Activated CD8-positive, alpha-beta memory T cell treated with anti-CD3 and anti-CD28 coated beads, Interleukin-2, amount 50 U/mL, for 4 hours (primary cell): ENCODE measurements at regions not wholly inside any gene's neighbourhood (a gene's known extent, or its start where the extent isn't known, plus 50 kb on each side); places are given as distances from the start of the nearest gene placed in this dataset.
"Not testable (repeated sequence)": the region's sequence is repeated elsewhere in the genome, so short reads cannot be mapped to it uniquely, and the experiment has no call there.

ENCODE experiments used
- DNase-seq: peaks from one replicate; pipeline ENCODE4 v3.0.0-alpha.2; 2020

DNA sequence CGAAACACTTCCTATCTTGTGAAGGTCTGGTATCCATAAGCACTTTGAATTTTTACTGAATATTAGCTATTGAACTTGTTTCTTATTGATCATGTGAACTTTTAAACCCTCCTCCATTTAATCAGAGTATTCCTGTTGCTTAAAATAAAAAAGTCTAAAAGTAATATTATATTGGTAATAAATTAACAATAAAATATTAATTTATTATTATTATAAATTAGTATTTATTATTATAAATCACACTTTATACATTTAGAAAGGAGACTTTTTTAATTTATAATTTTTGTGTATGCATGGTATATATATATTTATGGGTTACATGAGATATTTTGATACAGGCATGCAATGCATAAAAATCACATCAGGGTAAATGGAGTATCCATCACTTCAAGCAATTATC, 295.4 kb upstream of the NETO1 start:
- no peak for DNase-seq

GRCh38 chr18:73156117-73156516, 288.3 kb upstream of the NETO1 start:
- DNase-seq: no peak

- DNase-seq: no peak
Observed at GRCh38 chr18:73153271-73153670, 285.5 kb upstream of the NETO1 start.

DNA sequence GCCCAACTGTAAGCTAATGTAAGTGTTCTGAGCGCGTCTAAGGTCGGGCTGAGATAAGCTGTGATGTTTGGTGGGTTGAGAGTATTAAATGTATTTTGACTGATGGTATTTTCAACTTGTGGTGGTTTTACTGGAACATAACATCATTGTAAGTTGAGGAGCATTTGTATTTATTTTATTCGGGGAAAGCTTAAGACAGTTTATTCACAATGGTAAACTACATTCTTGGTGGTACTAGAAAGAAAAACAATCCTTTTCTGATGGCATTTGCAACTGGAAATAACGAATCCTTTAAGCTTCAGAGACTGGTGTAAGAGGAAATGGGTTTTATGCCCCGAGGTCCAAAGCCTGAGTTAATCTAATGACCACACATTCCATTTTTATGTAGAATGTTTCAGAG, 283.3 kb upstream of the NETO1 start:
- no peak for DNase-seq

DNA sequence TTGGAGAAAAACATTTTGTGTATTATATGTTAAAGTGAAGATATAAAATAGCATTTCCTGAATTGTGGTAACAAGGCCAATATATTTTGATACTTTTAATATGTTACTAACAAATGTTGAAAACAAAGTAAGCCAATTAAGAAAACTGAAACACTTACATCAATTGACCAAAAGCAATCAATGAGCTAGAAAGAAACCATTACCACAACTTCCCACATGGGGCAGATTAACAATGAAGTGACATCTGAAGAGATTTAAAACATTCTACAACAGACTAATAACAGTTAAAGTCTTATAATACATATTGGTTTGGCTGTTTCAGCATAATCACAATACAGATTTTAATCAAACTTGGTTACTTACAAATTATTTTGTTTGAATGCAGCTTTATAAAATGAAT, 282.4 kb upstream of the NETO1 start:
- no peak for DNase-seq

DNA sequence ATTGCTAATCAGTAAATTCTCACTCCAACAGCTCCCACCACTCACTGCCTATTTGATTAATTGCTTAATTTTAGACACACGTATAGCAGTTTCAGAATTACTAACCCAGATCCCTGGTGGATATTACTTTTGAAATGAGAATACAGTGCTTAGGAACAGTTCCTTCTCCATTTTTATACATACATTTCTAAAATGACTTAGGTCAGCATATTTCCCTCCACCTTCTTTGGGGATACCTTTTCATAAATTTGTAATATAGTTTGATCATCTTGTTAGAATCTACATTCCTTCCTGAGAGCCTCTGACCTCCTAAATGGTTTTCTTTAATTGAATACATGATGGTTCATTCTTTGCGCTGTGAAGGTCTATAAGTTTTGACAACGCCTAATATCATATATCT, 279.8 kb upstream of the NETO1 start:
- no peak for DNase-seq

GRCh38 chr18:73144030-73144429, 276.2 kb upstream of the NETO1 start:
- DNase-seq: no peak

DNA sequence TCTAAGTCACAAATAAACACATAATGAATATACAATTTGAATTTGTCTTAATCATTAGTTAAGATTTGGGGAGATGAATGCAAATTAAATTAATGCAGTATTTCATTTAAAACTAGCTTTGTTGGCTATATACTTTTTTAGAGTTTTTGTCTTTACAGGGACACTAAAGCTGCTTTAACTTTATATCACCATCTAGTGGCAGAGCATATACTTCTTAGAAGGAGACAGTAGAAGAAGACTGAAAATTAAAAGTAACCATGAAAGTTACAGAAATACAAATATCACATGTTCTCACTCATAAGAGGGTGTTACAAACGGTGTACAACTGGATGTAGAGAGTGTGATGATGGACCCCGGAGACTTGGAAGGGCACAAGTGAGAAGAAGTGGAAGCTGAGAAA, 268.3 kb upstream of the NETO1 start:
- DNase-seq: no peak

- no peak for DNase-seq
Observed at GRCh38 chr18:73124175-73124574, 256.4 kb upstream of the NETO1 start.

GRCh38 chr18:73121207-73121606, 253.4 kb upstream of the NETO1 start:
- no peak for DNase-seq

- no peak for DNase-seq
Observed at GRCh38 chr18:73120626-73121025, 252.8 kb upstream of the NETO1 start.

- no peak for DNase-seq
Observed at GRCh38 chr18:73119574-73119973, 251.8 kb upstream of the NETO1 start.

DNA sequence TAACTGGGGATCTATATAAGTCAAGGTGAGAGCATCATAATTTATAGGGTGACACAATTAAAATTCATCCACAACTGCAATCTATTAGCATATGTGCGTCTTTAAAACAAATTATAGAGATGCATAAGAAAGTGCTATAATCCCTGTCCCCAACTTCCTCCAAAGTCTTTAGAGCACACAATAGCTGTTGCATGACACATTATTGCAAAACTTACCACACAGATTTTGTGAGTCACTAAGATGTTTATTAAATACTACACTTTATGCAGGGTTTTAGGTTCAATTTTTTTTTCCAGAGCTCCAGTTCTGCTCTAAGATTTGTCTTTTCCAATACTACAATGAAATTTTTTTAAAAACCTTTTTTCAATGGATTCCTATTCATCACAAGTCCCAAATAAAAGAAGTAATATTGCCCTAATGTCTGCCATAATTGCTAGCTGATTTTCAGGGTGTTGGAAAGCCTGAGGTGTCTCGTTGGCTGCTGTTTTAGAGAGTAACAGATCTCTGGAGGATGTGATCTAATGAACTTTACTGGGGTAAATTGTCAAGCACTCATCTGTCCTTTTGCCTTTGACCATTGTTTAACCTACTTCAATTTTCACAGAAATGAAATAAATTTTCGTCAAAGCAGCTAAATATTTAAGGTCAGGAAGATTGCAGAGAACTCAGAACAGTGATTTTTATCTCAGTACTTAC, 250.5 kb upstream of the NETO1 start:
- no peak for DNase-seq

GRCh38 chr18:73110307-73110706, 242.5 kb upstream of the NETO1 start:
- DNase-seq: no peak

DNA sequence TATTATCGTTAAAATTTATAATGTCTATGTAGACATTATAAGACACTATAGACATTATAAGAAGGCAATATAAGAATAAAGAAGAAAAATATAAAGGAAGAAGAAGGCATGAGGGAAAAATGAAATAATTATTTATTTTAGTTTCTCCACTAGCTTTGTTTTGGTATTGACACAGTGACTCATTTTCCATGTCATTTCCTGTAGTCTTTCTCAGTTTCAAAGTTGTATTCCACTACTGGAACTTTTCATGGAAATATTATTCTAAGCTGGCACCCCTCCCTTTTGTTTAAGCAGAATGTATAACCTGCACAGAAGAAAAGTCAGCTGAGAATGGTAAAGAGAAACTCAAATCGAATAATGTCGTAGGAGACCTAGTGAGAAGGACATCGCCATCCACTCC, 234.2 kb upstream of the NETO1 start:
- no peak for DNase-seq

- DNase-seq: not testable (repeated sequence)
Observed at GRCh38 chr18:73101491-73101890, 233.7 kb upstream of the NETO1 start.

DNA sequence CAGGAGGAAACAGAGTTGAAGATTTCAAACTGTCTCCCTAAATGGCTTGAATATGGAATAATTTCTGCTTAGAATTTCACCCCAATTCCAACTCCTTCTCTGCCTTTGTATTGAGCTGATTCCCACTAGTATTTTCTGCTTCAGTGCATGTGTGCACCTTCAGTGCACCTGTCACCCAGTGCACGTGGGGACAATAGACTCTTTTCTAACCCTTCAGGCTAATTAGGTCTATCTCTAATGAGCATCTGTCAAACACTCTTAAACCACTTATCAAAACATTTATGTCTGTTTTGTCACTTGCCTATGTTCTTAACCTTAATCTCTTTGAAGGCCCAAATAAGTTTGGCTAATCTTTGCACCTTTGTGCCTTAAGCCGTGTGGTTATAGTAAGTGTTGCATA, 232.0 kb upstream of the NETO1 start:
- DNase-seq: no peak

- DNase-seq: no peak
Observed at GRCh38 chr18:73093687-73094250, 226.0 kb upstream of the NETO1 start.

GRCh38 chr18:73088445-73088844, 220.7 kb upstream of the NETO1 start:
- DNase-seq: no peak

- no peak for DNase-seq
Observed at GRCh38 chr18:73087282-73087977, 219.6 kb upstream of the NETO1 start.

GRCh38 chr18:73079920-73080319, 212.1 kb upstream of the NETO1 start:
- DNase-seq: no peak

DNA sequence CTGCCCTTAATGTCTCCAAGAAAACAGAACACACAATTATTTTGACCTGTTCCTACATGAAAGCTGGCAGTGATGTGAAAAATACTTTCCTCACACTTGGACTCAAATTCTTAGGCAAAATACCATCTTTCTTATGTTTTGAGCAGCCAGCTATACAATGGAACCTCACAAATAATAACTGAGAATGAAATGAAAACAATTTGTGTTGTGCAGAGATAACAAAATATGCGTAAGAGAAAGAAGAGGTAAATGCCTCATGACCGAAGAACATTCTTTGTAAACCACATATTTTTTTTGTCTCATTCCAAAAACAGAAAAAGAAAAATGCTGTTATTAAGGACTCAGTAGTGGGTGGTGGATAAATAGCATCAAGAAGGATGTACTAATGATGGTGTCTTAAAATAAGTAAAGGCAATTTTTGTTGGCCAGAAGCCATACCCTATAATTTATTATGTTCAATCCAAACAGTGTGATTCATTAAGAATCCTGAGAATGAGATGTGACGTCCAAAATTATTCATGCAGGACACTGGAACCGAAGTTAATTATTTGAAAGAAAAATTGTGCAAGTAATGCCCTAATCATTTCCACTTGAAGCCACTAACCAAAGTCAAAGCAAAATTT, 193.0 kb upstream of the NETO1 start:
- DNase-seq: no peak

DNA sequence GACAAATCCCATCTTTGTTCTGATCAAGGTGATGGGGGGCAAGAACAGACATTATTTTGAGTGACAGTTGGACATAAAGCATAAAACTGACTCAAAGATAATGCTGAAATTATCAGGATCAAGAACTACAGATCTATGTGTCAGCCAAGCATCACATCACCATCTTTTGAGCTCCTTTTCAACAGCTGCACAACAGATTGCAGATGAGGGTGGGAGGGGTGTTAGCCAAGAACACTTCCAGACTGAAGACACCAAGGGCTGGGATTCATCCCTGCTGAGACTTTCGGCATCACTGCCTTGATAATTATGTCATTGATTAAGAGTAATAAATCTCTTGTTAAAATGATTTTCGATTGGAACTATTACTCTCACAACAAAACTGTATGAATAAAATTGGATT, 191.5 kb upstream of the NETO1 start:
- DNase-seq: no peak

- no peak for DNase-seq
Observed at GRCh38 chr18:73047688-73048087, 179.9 kb upstream of the NETO1 start.
